GM23248 (cell line): ENCODE measurements at regions not wholly inside any gene's neighbourhood (a gene's known extent, or its start where the extent isn't known, plus 50 kb on each side); places are given as distances from the start of the nearest gene placed in this dataset.
A peak's percentile ranks its signal among the peaks of the same experiment; 100 is the strongest.

Source experiments
- DNase-seq: peaks from one replicate; pipeline ENCODE4 v3.0.0-alpha.2; 2015
- H2AFZ ChIP-seq: fragments of 200-600 bp; sonication (generic); 2 replicates; pipeline ENCODE4 v1.6.1; 2016; ENCODE audit warnings: antibody characterized with exemption
- H3F3A ChIP-seq: fragments of 200-600 bp; sonication (generic); 2 replicates; pipeline ENCODE4 v1.6.1; 2016; ENCODE audit warnings: mild to moderate bottlenecking, antibody characterized with exemption, mixed run types; ENCODE audit not compliant: insufficient read depth
- H3K27ac ChIP-seq: fragments of 200-600 bp; sonication (generic); 2 replicates; pipeline ENCODE4 v1.5.1; 2016; ENCODE audit warnings: mild to moderate bottlenecking
- H3K27me3 ChIP-seq: fragments of 200-600 bp; sonication (generic); replicated peaks from 2 replicates; pipeline ENCODE4 v1.6.1; 2016; ENCODE audit warnings: mild to moderate bottlenecking; ENCODE audit not compliant: insufficient read depth
- H3K36me3 ChIP-seq: fragments of 200-600 bp; sonication (generic); 2 replicates; pipeline ENCODE4 v1.6.1; 2016; ENCODE audit warnings: low read depth, mild to moderate bottlenecking
- H3K4me1 ChIP-seq: fragments of 200-600 bp; sonication (generic); 2 replicates; pipeline ENCODE4 v1.6.1; 2016; ENCODE audit warnings: mild to moderate bottlenecking; ENCODE audit not compliant: insufficient read depth
- H3K4me2 ChIP-seq: fragments of 200-600 bp; sonication (generic); one replicate; pipeline ENCODE4 v1.6.1; 2016; ENCODE audit warnings: mild to moderate bottlenecking; ENCODE audit not compliant: unreplicated experiment
- H3K4me3 ChIP-seq: fragments of 200-600 bp; sonication (generic); 2 replicates; pipeline ENCODE4 v1.5.1; 2016; ENCODE audit warnings: mild to moderate bottlenecking
- H3K79me2 ChIP-seq: fragments of 200-600 bp; sonication (generic); 2 replicates; pipeline ENCODE4 v1.6.1; 2016; ENCODE audit warnings: mild to moderate bottlenecking; ENCODE audit not compliant: insufficient read depth
- H3K9ac ChIP-seq: fragments of 200-600 bp; sonication (generic); 2 replicates; pipeline ENCODE4 v1.6.1; 2016; ENCODE audit warnings: mild to moderate bottlenecking
- H3K9me2 ChIP-seq: fragments of 200-600 bp; sonication (generic); 2 replicates; pipeline ENCODE4 v1.6.1; 2016; ENCODE audit warnings: mixed run types, mild to moderate bottlenecking, moderate library complexity; ENCODE audit not compliant: insufficient read depth
- H3K9me3 ChIP-seq: fragments of 200-600 bp; sonication (generic); one replicate; pipeline ENCODE4 v1.6.1; 2017; ENCODE audit warnings: low read depth
- H4K20me1 ChIP-seq: fragments of 200-600 bp; sonication (generic); 2 replicates; pipeline ENCODE4 v1.6.0; 2016; ENCODE audit not compliant: insufficient read depth
- EZH2 ChIP-seq: fragments of 200-600 bp; sonication (generic); IDR thresholded peaks from 2 replicates; pipeline ENCODE4 v1.6.1; 2018; ENCODE audit warnings: antibody characterized with exemption, mild to moderate bottlenecking; ENCODE audit not compliant: insufficient read depth, poor library complexity, severe bottlenecking
- EZH2phosphoT487 ChIP-seq: fragments of 200-600 bp; sonication (generic); IDR thresholded peaks from 2 replicates; pipeline ENCODE4 v1.6.1; 2018; ENCODE audit warnings: antibody characterized with exemption, moderate library complexity, mild to moderate bottlenecking, low read depth; ENCODE audit not compliant: insufficient read depth
- WGBS, 2 experiments: methylation state at CpG; one replicate each; pipeline ENCODE4 v1.1.6; 2015 to 2017; ENCODE audit warnings: low lambda C conversion rate in 2 of 2, low coverage in 1 of 2; ENCODE audit errors: missing lambda C conversion rate in 2 of 2; 5-methylcytosine and 5-hydroxymethylcytosine counted together
- in situ Hi-C: fragments of 300-500 bp; cut with MboI; formaldehyde crosslinking; loops from 2 replicates; pipeline ENCODE4 v1.15.0; 2020

DNA sequence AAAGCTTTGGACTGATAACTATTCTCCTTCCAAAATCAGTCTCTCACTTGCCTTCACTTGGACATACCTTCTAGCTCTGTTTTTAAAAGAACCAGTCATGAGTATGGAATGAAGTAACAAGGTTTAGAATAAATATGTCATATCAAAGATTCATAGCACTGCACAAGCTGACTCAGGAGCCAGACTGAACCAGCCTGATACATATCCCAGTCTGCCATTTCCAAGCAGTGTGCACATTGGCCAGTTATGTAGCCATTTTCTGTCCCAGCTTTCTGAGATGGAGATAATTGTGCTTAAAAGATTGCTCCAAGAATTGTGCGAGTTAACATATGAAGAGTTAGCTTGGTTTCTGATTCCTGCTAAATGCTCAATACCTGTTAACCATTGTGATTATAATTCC, 311.3 kb downstream of the C11orf87 start:
- H3K4me3 ChIP-seq, result no peak overlapping the region
- no peak overlapping the region for H2AFZ ChIP-seq
- no peaks in the 10 kb centered on the region for H3K36me3 ChIP-seq
- H3K4me2 ChIP-seq, result no peak overlapping the region
- H3K79me2 ChIP-seq, result no peaks in the 10 kb centered on the region
- H3K4me1 ChIP-seq, result peaks cover 4% of the 10 kb centered on the region; the same call in 1 of the 2 replicates
- in situ Hi-C loops, result no loop called here
- H3F3A ChIP-seq, result no peaks in the 10 kb centered on the region
- no peak overlapping the region for H3K9ac ChIP-seq
- H3K27me3 ChIP-seq, result no peaks in the 10 kb centered on the region
- H4K20me1 ChIP-seq, result no peaks in the 10 kb centered on the region
- DNase-seq, result peak; percentile 31
- no peak overlapping the region for H3K27ac ChIP-seq
- TF ChIP-seq EZH2 (no peak), EZH2phosphoT487 (no peak)
- no peaks in the 10 kb centered on the region for H3K9me2 ChIP-seq
- H3K9me3 ChIP-seq, result no peaks in the 10 kb centered on the region
- 64 to 77% methylated on average over 1 of the region's 1 CpG for WGBS, 2 experiments

- TF ChIP-seq EZH2phosphoT487 (no peak), EZH2 (no peak)
- H3K4me3 ChIP-seq, result no peak overlapping the region
- no peak overlapping the region for H2AFZ ChIP-seq
- no peak overlapping the region for H3K27ac ChIP-seq
- no peak overlapping the region for H3K4me2 ChIP-seq
- H3K9me3 ChIP-seq, result no peaks in the 10 kb centered on the region
- H3K27me3 ChIP-seq, result no peaks in the 10 kb centered on the region
- in situ Hi-C loops, result no loop called here
- 13 to 15% methylated on average over 3 of the region's 3 CpGs for WGBS, 2 experiments
- DNase-seq, result no peak
- no peak overlapping the region for H3K9ac ChIP-seq
- H3K36me3 ChIP-seq, result no peaks in the 10 kb centered on the region
- H3K4me1 ChIP-seq, result peaks cover 10% of the 10 kb centered on the region
- no peaks in the 10 kb centered on the region for H3K79me2 ChIP-seq
- H3K9me2 ChIP-seq, result no peaks in the 10 kb centered on the region
- no peaks in the 10 kb centered on the region for H3F3A ChIP-seq
- H4K20me1 ChIP-seq, result no peaks in the 10 kb centered on the region
These were observed 312.6 kb downstream of the C11orf87 start for GRCh38 chr11:109734566-109734965.

DNA sequence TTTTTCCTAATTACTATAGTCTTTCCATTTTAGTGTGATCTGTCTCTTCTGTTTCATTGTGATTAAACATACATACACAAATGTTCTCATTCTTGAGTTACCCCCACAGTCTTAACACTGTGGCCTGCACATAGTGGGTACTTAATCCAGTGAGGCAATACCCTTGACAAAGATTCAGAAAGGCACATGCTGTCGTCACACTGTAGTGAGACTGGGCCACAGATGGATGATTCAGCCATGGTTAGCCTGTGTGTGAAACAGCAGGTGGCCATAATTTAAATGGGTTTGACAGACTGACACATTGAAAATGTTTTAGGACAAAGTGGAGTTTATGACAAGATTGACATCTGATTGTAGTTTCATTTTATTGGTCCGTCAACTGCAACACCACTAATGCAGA, 313.1 kb downstream of the C11orf87 start:
- in situ Hi-C loops, result no loop called here
- no peak overlapping the region for H3K27ac ChIP-seq
- H3K4me2 ChIP-seq, result no peak overlapping the region
- no peaks in the 10 kb centered on the region for H3K9me2 ChIP-seq
- H3K79me2 ChIP-seq, result no peaks in the 10 kb centered on the region
- no peak overlapping the region for H3K9ac ChIP-seq
- no peak for DNase-seq
- TF ChIP-seq EZH2phosphoT487, result no peak
- no peak for TF ChIP-seq EZH2
- H3F3A ChIP-seq, result no peaks in the 10 kb centered on the region
- H3K4me1 ChIP-seq, result peaks cover 12% of the 10 kb centered on the region
- H3K36me3 ChIP-seq, result no peaks in the 10 kb centered on the region
- H3K27me3 ChIP-seq, result no peaks in the 10 kb centered on the region
- H3K4me3 ChIP-seq, result no peak overlapping the region
- no peaks in the 10 kb centered on the region for H3K9me3 ChIP-seq
- no peaks in the 10 kb centered on the region for H4K20me1 ChIP-seq
- H2AFZ ChIP-seq, result no peak overlapping the region
- WGBS, 2 experiments, result 59 to 65% methylated on average over 2 of the region's 2 CpGs

DNA sequence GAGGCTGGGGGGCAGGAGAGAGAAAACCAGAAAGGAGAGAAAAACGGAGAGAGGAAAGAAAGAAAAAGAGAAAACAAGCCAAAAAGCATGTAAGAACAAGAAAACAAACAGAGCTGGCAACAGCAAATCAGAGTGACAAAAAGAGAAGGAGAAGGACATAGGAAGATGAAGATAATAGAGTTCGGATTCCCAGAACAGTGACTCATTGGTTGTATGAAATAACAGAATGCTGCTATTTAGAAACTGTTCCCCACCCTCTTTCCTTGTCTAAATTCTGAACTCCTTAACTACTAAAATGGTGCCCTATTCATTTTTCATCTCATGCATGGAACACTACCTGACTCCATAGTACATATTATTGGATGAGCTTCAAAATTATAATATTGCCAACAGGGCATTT, 317.4 kb downstream of the C11orf87 start:
- Histone ChIP-seq H3K4me2 (no peak overlapping the region), H3K4me1 (peaks cover 11% of the 10 kb centered on the region), H4K20me1 (no peaks in the 10 kb centered on the region), H3F3A (no peaks in the 10 kb centered on the region), H3K9me3 (no peaks in the 10 kb centered on the region), H3K36me3 (no peaks in the 10 kb centered on the region), H3K27ac (no peak overlapping the region), H2AFZ (no peak overlapping the region), H3K4me3 (no peak overlapping the region), H3K9ac (no peak overlapping the region), H3K9me2 (no peaks in the 10 kb centered on the region), H3K27me3 (no peaks in the 10 kb centered on the region), H3K79me2 (no peaks in the 10 kb centered on the region)
- in situ Hi-C loops, result no loop called here
- WGBS, 2 experiments, result 4 to 10% methylated on average over 2 of the region's 2 CpGs
- DNase-seq, result peak; percentile 42
- TF ChIP-seq EZH2phosphoT487 (no peak), EZH2 (no peak)
